Neuronal stem cell (in vitro differentiated cells): ENCODE measurements at regions not wholly inside any gene's neighbourhood (a gene's known extent, or its start where the extent isn't known, plus 50 kb on each side); places are given as distances from the start of the nearest gene placed in this dataset.

ENCODE experiments used
- DNase-seq: peaks from one replicate; pipeline ENCODE4 v3.0.0-alpha.2; 2013; ENCODE audit warnings: low spot score
- H2AFZ ChIP-seq: one replicate; pipeline ENCODE4 v1.6.1; 2013; ENCODE audit warnings: mild to moderate bottlenecking, low read length, inconsistent platforms
- H2AK5ac ChIP-seq: 2 replicates; pipeline ENCODE4 v1.6.1; 2013; ENCODE audit warnings: low read depth, mild to moderate bottlenecking, inconsistent platforms, low read length, moderate library complexity, mixed read lengths
- H2BK120ac ChIP-seq: 2 replicates; pipeline ENCODE4 v1.6.1; 2013; ENCODE audit warnings: low read depth, mild to moderate bottlenecking, inconsistent platforms, low read length, moderate library complexity, mixed read lengths
- H2BK12ac ChIP-seq: one replicate; pipeline ENCODE4 v1.6.1; 2013; ENCODE audit warnings: low read length, inconsistent platforms
- H2BK15ac ChIP-seq: 2 replicates; pipeline ENCODE4 v1.6.1; 2013; ENCODE audit warnings: mild to moderate bottlenecking, low read length, inconsistent platforms, mixed read lengths
- H2BK5ac ChIP-seq: one replicate; pipeline ENCODE4 v1.6.1; 2013; ENCODE audit warnings: inconsistent platforms, mild to moderate bottlenecking, low read length, moderate library complexity
- H3K14ac ChIP-seq: one replicate; pipeline ENCODE4 v1.6.1; 2013; ENCODE audit warnings: low read length, inconsistent platforms
- H3K18ac ChIP-seq: 2 replicates; pipeline ENCODE4 v1.6.1; 2013; ENCODE audit warnings: low read length, inconsistent platforms
- H3K23ac ChIP-seq: 2 replicates; pipeline ENCODE4 v1.6.1; 2013; ENCODE audit warnings: low read depth, mild to moderate bottlenecking, mixed read lengths, low read length, inconsistent platforms; ENCODE audit not compliant: poor library complexity
- H3K27ac ChIP-seq: replicated peaks from 3 replicates; pipeline ENCODE4 v1.5.1; 2013; ENCODE audit warnings: low read length, inconsistent platforms
- H3K27me3 ChIP-seq, 3 experiments: 2 replicates each; pipeline ENCODE4 v1.6.1; 2013; ENCODE audit warnings: low read length in 3 of 3, mild to moderate bottlenecking in 2 of 3, inconsistent platforms in 1 of 3, low read depth in 1 of 3, mixed read lengths in 1 of 3, moderate library complexity in 1 of 3; ENCODE audit not compliant: control insufficient read depth in 3 of 3, insufficient read depth in 3 of 3
- H3K36me3 ChIP-seq, 2 donors: replicated peaks in 1 of 2; 2 replicates each; pipeline ENCODE4 v1.6.1; 2013; ENCODE audit warnings: low read length in 2 of 2; ENCODE audit not compliant: control insufficient read depth in 2 of 2, insufficient read depth in 2 of 2
- H3K4ac ChIP-seq: 2 replicates; pipeline ENCODE4 v1.6.1; 2013; ENCODE audit warnings: inconsistent platforms, mild to moderate bottlenecking, low read length, moderate library complexity
- H3K4me1 ChIP-seq, 2 donors: 1 replicate in 1 of 2; 2 replicates in 1 of 2; pipeline ENCODE4 v1.6.1; 2013; ENCODE audit warnings: low read length in 2 of 2, low read depth in 1 of 2; ENCODE audit not compliant: control insufficient read depth in 2 of 2, insufficient read depth in 1 of 2
- H3K4me2 ChIP-seq: one replicate; pipeline ENCODE4 v1.6.1; 2013; ENCODE audit warnings: mild to moderate bottlenecking, low read length, inconsistent platforms; ENCODE audit not compliant: insufficient read depth, poor library complexity, severe bottlenecking
- H3K4me3 ChIP-seq, 2 donors: 2 replicates each; pipeline ENCODE4 v1.5.1; 2013; ENCODE audit warnings: low read length in 2 of 2, mild to moderate bottlenecking in 2 of 2, inconsistent platforms in 1 of 2, moderate library complexity in 1 of 2
- H3K79me1 ChIP-seq: one replicate; pipeline ENCODE4 v1.6.1; 2013; ENCODE audit warnings: low read depth, mild to moderate bottlenecking, inconsistent platforms, low read length, moderate library complexity
- H3K9ac ChIP-seq: one replicate; pipeline ENCODE4 v1.6.1; 2013; ENCODE audit warnings: mild to moderate bottlenecking, low read depth, low read length, inconsistent platforms; ENCODE audit not compliant: poor library complexity
- H3K9me3 ChIP-seq, 2 donors: replicated peaks in 1 of 2; 2 replicates each; pipeline versions ENCODE3 to v1.6.1; 2013; ENCODE audit warnings: low read length in 2 of 2, mild to moderate bottlenecking in 2 of 2, inconsistent platforms in 1 of 2, low read depth in 1 of 2, mixed read lengths in 1 of 2, moderate library complexity in 1 of 2; ENCODE audit not compliant: control insufficient read depth in 2 of 2, insufficient read depth in 1 of 2
- H4K8ac ChIP-seq: one replicate; pipeline ENCODE4 v1.6.1; 2013; ENCODE audit warnings: low read depth, mild to moderate bottlenecking, inconsistent platforms, low read length, moderate library complexity
- H4K91ac ChIP-seq: one replicate; pipeline ENCODE4 v1.6.1; 2013; ENCODE audit warnings: low read length, low read depth, mild to moderate bottlenecking, inconsistent platforms; ENCODE audit not compliant: poor library complexity
- WGBS, 2 donors: extraction: QIAGEN DNeasy Blood & Tissue Kit; methylation state at CpG; one replicate each; pipeline ENCODE4 v1.1.7; 2013; ENCODE audit warnings: missing lambda C conversion rate in 2 of 2, mixed read lengths in 1 of 2; ENCODE audit not compliant: insufficient read length in 2 of 2, insufficient replicate concordance in 1 of 2; ENCODE audit errors: extremely low coverage in 2 of 2; 5-methylcytosine and 5-hydroxymethylcytosine counted together

GRCh38 chr2:3025984-3026383 lies 351.6 kb downstream of the EIPR1 start:
- Histone ChIP-seq H2BK12ac (no peak overlapping the region), H2AFZ (no peak overlapping the region), H4K91ac (no peak overlapping the region), H3K27ac (no peak overlapping the region), H4K8ac (no peak overlapping the region), H3K4me2 (no peak overlapping the region), H3K9ac (no peak overlapping the region), H3K4me3 (no peak overlapping the region), H2AK5ac (no peak overlapping the region), H2BK120ac (no peak overlapping the region), H3K14ac (no peak overlapping the region), H3K79me1 (no peaks in the 10 kb centered on the region), H3K23ac (no peak overlapping the region), H3K36me3 (no peaks in the 10 kb centered on the region), H3K4ac (no peak overlapping the region), H2BK15ac (no peak overlapping the region), H3K27me3 (no peaks in the 10 kb centered on the region), H3K18ac (no peak overlapping the region), H2BK5ac (no peak overlapping the region), H3K4me1 (peaks cover 0 to 2% of the 10 kb centered on the region in 2 donors), H3K9me3 (peaks cover 0 to 6% of the 10 kb centered on the region in 2 donors)
- no CpG with 5 or more reads among the region's 1 CpG for WGBS, 2 donors
- no peak for DNase-seq

- no peaks in the 10 kb centered on the region for H3K79me1 ChIP-seq
- no peak overlapping the region for H2AK5ac ChIP-seq
These were observed 352.4 kb downstream of the EIPR1 start for GRCh38 chr2:3025261-3025660.

DNA sequence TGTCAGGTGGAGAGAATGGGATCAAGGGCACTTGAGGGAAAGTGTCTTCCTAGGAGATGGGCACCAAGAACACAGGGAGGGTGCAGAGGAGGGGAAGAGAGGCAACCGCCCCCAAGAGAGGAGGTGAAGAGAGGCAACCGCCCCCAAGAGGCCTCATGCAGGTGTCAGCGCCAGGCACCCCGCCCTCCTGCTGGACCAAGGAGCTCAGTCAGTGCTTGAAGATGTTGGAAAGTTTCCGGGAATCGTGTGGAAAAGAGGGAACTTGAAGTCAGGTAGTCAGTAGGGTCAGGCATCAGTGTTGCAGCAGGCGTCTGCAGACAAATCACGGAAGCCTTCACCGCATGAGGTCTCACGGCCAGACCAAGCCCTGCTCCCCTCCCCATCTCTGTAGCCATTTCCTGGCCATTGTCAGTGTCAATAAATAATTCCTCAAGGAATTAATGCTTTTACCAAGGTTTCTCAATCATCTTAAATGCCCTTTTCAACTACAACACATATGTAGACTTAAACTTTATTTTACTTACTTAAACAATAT lies 353.1 kb downstream of the EIPR1 start:
- peaks cover 0 to 6% of the 10 kb centered on the region in 2 donors for H3K9me3 ChIP-seq
- H3K4me1 ChIP-seq = peaks cover 0 to 2% of the 10 kb centered on the region in 2 donors
- H3K27ac ChIP-seq = no peak overlapping the region
- no peak overlapping the region for H2BK12ac ChIP-seq
- no peak overlapping the region for H2BK120ac ChIP-seq
- no peak overlapping the region for H3K4me2 ChIP-seq
- no peaks in the 10 kb centered on the region for H3K79me1 ChIP-seq
- WGBS, 2 donors = no CpG with 5 or more reads among the region's 10 CpGs
- DNase-seq = no peak
- no peaks in the 10 kb centered on the region for H3K36me3 ChIP-seq
- peak overlapping the region; percentile 9 for H2AK5ac ChIP-seq
- no peak overlapping the region for H3K23ac ChIP-seq
- H3K18ac ChIP-seq = no peak overlapping the region
- no peak overlapping the region for H2BK5ac ChIP-seq
- H3K4me3 ChIP-seq = no peak overlapping the region
- H4K8ac ChIP-seq = no peak overlapping the region
- no peak overlapping the region for H3K4ac ChIP-seq
- H4K91ac ChIP-seq = no peak overlapping the region
- H3K14ac ChIP-seq = no peak overlapping the region
- H2AFZ ChIP-seq = no peak overlapping the region
- H2BK15ac ChIP-seq = no peak overlapping the region
- H3K27me3 ChIP-seq = no peaks in the 10 kb centered on the region
- H3K9ac ChIP-seq = no peak overlapping the region

More at GRCh38 chr2:3025261-3025660, 352.4 kb downstream of the EIPR1 start:
- no peak overlapping the region for H2BK15ac ChIP-seq
- H3K27ac ChIP-seq = no peak overlapping the region
- peaks cover 0 to 6% of the 10 kb centered on the region in 2 donors for H3K9me3 ChIP-seq
- H3K4ac ChIP-seq = no peak overlapping the region
- no peaks in the 10 kb centered on the region for H3K36me3 ChIP-seq
- no peak overlapping the region for H3K23ac ChIP-seq
- no peak overlapping the region for H4K8ac ChIP-seq
- no peak overlapping the region for H3K18ac ChIP-seq
- WGBS, 2 donors = no CpG with 5 or more reads among the region's 6 CpGs
- no peak overlapping the region for H3K4me3 ChIP-seq
- H3K4me2 ChIP-seq = no peak overlapping the region
- no peaks in the 10 kb centered on the region for H3K27me3 ChIP-seq
- DNase-seq = no peak
- H2BK5ac ChIP-seq = no peak overlapping the region
- H2BK12ac ChIP-seq = no peak overlapping the region
- no peak overlapping the region for H3K14ac ChIP-seq
- H4K91ac ChIP-seq = no peak overlapping the region
- H3K4me1 ChIP-seq = peaks cover 0 to 2% of the 10 kb centered on the region in 2 donors
- H3K9ac ChIP-seq = no peak overlapping the region
- no peak overlapping the region for H2AFZ ChIP-seq
- no peak overlapping the region for H2BK120ac ChIP-seq

DNA sequence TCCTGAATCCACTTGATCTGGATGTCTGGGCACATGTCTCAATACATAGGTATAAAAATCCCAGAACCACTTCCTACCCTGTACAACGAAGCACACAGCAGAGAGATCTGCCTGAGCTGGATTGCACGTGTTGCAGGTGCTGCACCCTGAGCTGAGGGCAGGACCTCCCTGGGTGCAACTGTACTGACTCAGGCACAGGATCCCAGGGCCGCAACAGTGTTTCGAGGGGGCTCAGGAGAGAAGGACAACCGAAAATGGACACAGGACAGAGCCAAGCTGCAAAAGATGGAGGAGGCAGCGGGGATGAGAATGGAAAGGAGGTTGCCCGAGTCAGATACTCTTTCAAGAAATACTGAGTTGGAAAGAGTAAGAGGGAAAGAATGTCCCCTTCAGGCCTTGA lies 354.1 kb downstream of the EIPR1 start:
- Histone ChIP-seq H3K36me3 (no peaks in the 10 kb centered on the region), H3K27me3 (no peaks in the 10 kb centered on the region), H2BK120ac (no peak overlapping the region), H3K14ac (no peak overlapping the region), H3K4me2 (no peak overlapping the region), H3K4me1 (peaks cover 0 to 2% of the 10 kb centered on the region in 2 donors), H3K18ac (no peak overlapping the region), H2AK5ac (no peak overlapping the region), H2BK15ac (no peak overlapping the region), H3K23ac (no peak overlapping the region), H2BK12ac (no peak overlapping the region), H2AFZ (no peak overlapping the region), H3K9me3 (peaks cover 0 to 6% of the 10 kb centered on the region in 2 donors), H3K4ac (no peak overlapping the region), H3K4me3 (no peak overlapping the region), H4K8ac (no peak overlapping the region), H3K27ac (no peak overlapping the region), H3K79me1 (no peaks in the 10 kb centered on the region), H3K9ac (no peak overlapping the region), H4K91ac (no peak overlapping the region), H2BK5ac (no peak overlapping the region)
- no peak for DNase-seq
- no CpG with 5 or more reads among the region's 7 CpGs for WGBS, 2 donors
